OCI-LY1 (cell line): ENCODE measurements at regions not wholly inside any gene's neighbourhood (a gene's known extent, or its start where the extent isn't known, plus 50 kb on each side); places are given as distances from the start of the nearest gene placed in this dataset.

Experiments
- H2AFZ ChIP-seq: fragments of 200-600 bp; sonication (generic), shearing (Covaris generic); 2 replicates; pipeline ENCODE4 v1.6.0; 2014; ENCODE audit warnings: antibody characterized with exemption, mild to moderate bottlenecking, low read length
- H3F3A ChIP-seq: fragments of 200-600 bp; sonication (generic), shearing (Covaris generic); 2 replicates; pipeline ENCODE4 v1.6.0; 2014; ENCODE audit warnings: mild to moderate bottlenecking, antibody characterized with exemption, low read length, moderate library complexity; ENCODE audit not compliant: insufficient read depth
- H3K27ac ChIP-seq: fragments of 200-600 bp; sonication (generic); 2 replicates; pipeline ENCODE4 v1.5.1; 2014; ENCODE audit warnings: low read length, mixed run types, mild to moderate bottlenecking, low read depth; ENCODE audit not compliant: poor library complexity, severe bottlenecking
- H3K27me3 ChIP-seq: fragments of 200-600 bp; sonication (generic); 2 replicates; pipeline ENCODE4 v1.6.0; 2014; ENCODE audit warnings: antibody characterized with exemption, mild to moderate bottlenecking, low read length, moderate library complexity; ENCODE audit not compliant: insufficient read depth
- H3K36me3 ChIP-seq: fragments of 200-600 bp; sonication (generic); 2 replicates; pipeline ENCODE4 v1.6.1; 2014; ENCODE audit warnings: mild to moderate bottlenecking, antibody characterized with exemption, low read length, moderate library complexity, mixed read lengths; ENCODE audit not compliant: insufficient read depth
- H3K4me1 ChIP-seq: fragments of 200-600 bp; sonication (generic); 2 replicates; pipeline ENCODE4 v1.5.1; 2014; ENCODE audit warnings: mild to moderate bottlenecking, low read length, moderate library complexity; ENCODE audit not compliant: insufficient read depth, severe bottlenecking
- H3K4me2 ChIP-seq: fragments of 200-600 bp; sonication (generic), shearing (Covaris generic); 2 replicates; pipeline ENCODE4 v1.6.1; 2014; ENCODE audit warnings: low read length
- H3K4me3 ChIP-seq: fragments of 200-600 bp; sonication (generic); 2 replicates; pipeline ENCODE4 v1.5.1; 2014; ENCODE audit warnings: low read length, low read depth, mild to moderate bottlenecking, mixed read lengths; ENCODE audit not compliant: poor library complexity, severe bottlenecking
- H3K79me2 ChIP-seq: fragments of 200-600 bp; shearing (Covaris generic); 2 replicates; pipeline ENCODE4 v1.6.1; 2016; ENCODE audit warnings: mixed run types, low read length, mixed read lengths; ENCODE audit not compliant: insufficient read depth
- H3K9ac ChIP-seq: fragments of 200-600 bp; sonication (generic), shearing (Covaris generic); 2 replicates; pipeline ENCODE4 v1.6.1; 2014; ENCODE audit warnings: mild to moderate bottlenecking, low read length, mixed read lengths
- H3K9me2 ChIP-seq: fragments of 200-600 bp; sonication (generic), shearing (Covaris generic); 2 replicates; pipeline ENCODE4 v1.6.1; 2014; ENCODE audit warnings: low read depth, mild to moderate bottlenecking, low read length, mixed read lengths
- H3K9me3 ChIP-seq: fragments of 200-600 bp; shearing (Covaris generic); 2 replicates; pipeline ENCODE4 v1.6.1; 2014; ENCODE audit warnings: low read length, mixed read lengths
- H4K20me1 ChIP-seq: fragments of 200-600 bp; sonication (generic), shearing (Covaris generic); 2 replicates; pipeline ENCODE4 v1.6.0; 2016; ENCODE audit warnings: mild to moderate bottlenecking, low read length; ENCODE audit not compliant: insufficient read depth
- CTCF ChIP-seq: fragments of 200-600 bp; sonication (generic), shearing (Covaris generic); IDR thresholded peaks from 2 replicates; pipeline ENCODE4 v1.5.1; 2017; ENCODE audit warnings: mild to moderate bottlenecking, antibody characterized with exemption, low read length, moderate library complexity, mixed read lengths
- EZH2 ChIP-seq: fragments of 200-600 bp; sonication (generic), shearing (Covaris generic); IDR thresholded peaks from 2 replicates; pipeline ENCODE4 v1.8.0; 2017; ENCODE audit warnings: borderline replicate concordance, mixed run types, mild to moderate bottlenecking, antibody characterized with exemption, low read length, moderate library complexity, mixed read lengths

- no peaks in the 10 kb centered on the region for H3K79me2 ChIP-seq
- H3K36me3 ChIP-seq, result no peaks in the 10 kb centered on the region
- H4K20me1 ChIP-seq, result no peaks in the 10 kb centered on the region
- H3K27me3 ChIP-seq, result no peaks in the 10 kb centered on the region
- no peaks in the 10 kb centered on the region for H3K9me3 ChIP-seq
- no peaks in the 10 kb centered on the region for H3K4me1 ChIP-seq
- H2AFZ ChIP-seq, result no peak overlapping the region
- H3K27ac ChIP-seq, result no peak overlapping the region
- H3K9me2 ChIP-seq, result no peaks in the 10 kb centered on the region
- H3K4me3 ChIP-seq, result no peak overlapping the region
- H3F3A ChIP-seq, result no peaks in the 10 kb centered on the region
- no peak for TF ChIP-seq EZH2
- TF ChIP-seq CTCF, result no peak
- H3K9ac ChIP-seq, result no peak overlapping the region
- H3K4me2 ChIP-seq, result no peak overlapping the region
These were observed 91.5 kb upstream of the CDH7 start for GRCh38 chr18:65659312-65659711.

GRCh38 chr18:65651192-65651591 lies 99.6 kb upstream of the CDH7 start:
- Histone ChIP-seq H3K4me2 (no peak overlapping the region), H3F3A (no peaks in the 10 kb centered on the region), H3K27me3 (no peaks in the 10 kb centered on the region), H3K79me2 (no peaks in the 10 kb centered on the region), H3K9me2 (no peaks in the 10 kb centered on the region), H3K9ac (no peak overlapping the region), H2AFZ (no peak overlapping the region), H3K27ac (no peak overlapping the region), H4K20me1 (no peaks in the 10 kb centered on the region), H3K36me3 (no peaks in the 10 kb centered on the region), H3K4me1 (no peaks in the 10 kb centered on the region), H3K4me3 (no peak overlapping the region), H3K9me3 (peaks cover 3% of the 10 kb centered on the region; the same call in 1 of the 2 replicates)
- TF ChIP-seq CTCF (no peak), EZH2 (no peak)

- Histone ChIP-seq H3K9me2 (no peaks in the 10 kb centered on the region), H3K9me3 (no peaks in the 10 kb centered on the region), H3K79me2 (no peaks in the 10 kb centered on the region), H3K4me2 (no peak overlapping the region), H3K4me1 (no peaks in the 10 kb centered on the region), H2AFZ (no peak overlapping the region), H4K20me1 (no peaks in the 10 kb centered on the region), H3K36me3 (no peaks in the 10 kb centered on the region), H3K27me3 (no peaks in the 10 kb centered on the region), H3F3A (no peaks in the 10 kb centered on the region), H3K4me3 (no peak overlapping the region), H3K9ac (no peak overlapping the region), H3K27ac (no peak overlapping the region)
- TF ChIP-seq EZH2 (no peak), CTCF (no peak)
These were observed 118.6 kb upstream of the CDH7 start for GRCh38 chr18:65632236-65632635.
